Glomerular endothelial cell (primary cell): ENCODE measurements at regions not wholly inside any gene's neighbourhood (a gene's known extent, or its start where the extent isn't known, plus 50 kb on each side); places are given as distances from the start of the nearest gene placed in this dataset.

ENCODE experiments used
- DNase-seq: peaks from one replicate; pipeline ENCODE4 v3.0.0-alpha.2; 2011; ENCODE audit warnings: low read depth, low spot score; ENCODE audit errors: extremely low read depth

- DNase-seq, result no peak
Observed at GRCh38 chr11:106449763-106450162, 372.3 kb downstream of the AASDHPPT start.

GRCh38 chr11:106451228-106451922 is 373.9 kb downstream of the AASDHPPT start:
- DNase-seq, result no peak

GRCh38 chr11:106456647-106457046 is 379.2 kb downstream of the AASDHPPT start:
- DNase-seq, result no peak

GRCh38 chr11:106457727-106458126 is 380.3 kb downstream of the AASDHPPT start:
- no peak for DNase-seq

- DNase-seq, result no peak
Observed at GRCh38 chr11:106459135-106459534, 381.7 kb downstream of the AASDHPPT start.

GRCh38 chr11:106461148-106461691 is 383.8 kb downstream of the AASDHPPT start:
- DNase-seq, result no peak

- DNase-seq, result no peak
Observed at GRCh38 chr11:106461839-106462545, 384.5 kb downstream of the AASDHPPT start.

GRCh38 chr11:106463154-106463553 is 385.7 kb downstream of the AASDHPPT start:
- no peak for DNase-seq

GRCh38 chr11:106463796-106464201 is 386.3 kb downstream of the AASDHPPT start:
- no peak for DNase-seq

GRCh38 chr11:106464728-106465127 is 387.3 kb downstream of the AASDHPPT start:
- no peak for DNase-seq

- DNase-seq, result no peak
Observed at GRCh38 chr11:106466521-106467080, 389.1 kb downstream of the AASDHPPT start.

- DNase-seq, result no peak
Observed at GRCh38 chr11:106467501-106467900, 390.0 kb downstream of the AASDHPPT start.

GRCh38 chr11:106468086-106468485 is 390.6 kb downstream of the AASDHPPT start:
- no peak for DNase-seq

GRCh38 chr11:106468531-106468930 is 391.1 kb downstream of the AASDHPPT start:
- no peak for DNase-seq

GRCh38 chr11:106470230-106470629 is 392.8 kb downstream of the AASDHPPT start:
- DNase-seq, result no peak

- peak; percentile 88 for DNase-seq
Observed at GRCh38 chr11:106471276-106471675, 393.8 kb downstream of the AASDHPPT start.

GRCh38 chr11:106473089-106473722 is 395.7 kb downstream of the AASDHPPT start:
- peak; percentile 80 for DNase-seq

GRCh38 chr11:106474274-106474673 is 396.8 kb downstream of the AASDHPPT start:
- no peak for DNase-seq

GRCh38 chr11:106475181-106475580 is 397.7 kb downstream of the AASDHPPT start:
- no peak for DNase-seq

GRCh38 chr11:106477776-106478175 is 400.3 kb downstream of the AASDHPPT start:
- DNase-seq, result no peak

- DNase-seq, result no peak
Observed at GRCh38 chr11:106479646-106480045, 402.2 kb downstream of the AASDHPPT start.
